ENCODE measurements at regions not wholly inside any gene's neighbourhood (a gene's known extent, or its start where the extent isn't known, plus 50 kb on each side); places are given as distances from the start of the nearest gene placed in this dataset.

GRCh38 chr10:128306966-128307365 lies 180.7 kb upstream of the MKI67 start:
- intact Hi-C loops (cut with DNase I), result no loop called here
- 84 to 92% (median 85%) methylated on average over 2 of the region's 2 CpGs for WGBS, 3 donors
- DNase-seq, result no peak
- TF ChIP-seq POLR2A (IDR thresholded peaks at IDR 0.05) (no peak), CTCF (IDR thresholded peaks at IDR 0.05) (no peak), EP300 (IDR thresholded peaks at IDR 0.05) (no peak)
- H3K9me3 ChIP-seq, result no peaks in the 10 kb centered on the region
- H3K4me3 ChIP-seq, result no peak overlapping the region
- no peak overlapping the region for H3K27ac ChIP-seq
- no peaks in the 10 kb centered on the region for H3K4me1 ChIP-seq (ENCODE audit: insufficient read depth)
- no peaks in the 10 kb centered on the region for H3K27me3 ChIP-seq
- H3K36me3 ChIP-seq, result no peaks in the 10 kb centered on the region

DNA sequence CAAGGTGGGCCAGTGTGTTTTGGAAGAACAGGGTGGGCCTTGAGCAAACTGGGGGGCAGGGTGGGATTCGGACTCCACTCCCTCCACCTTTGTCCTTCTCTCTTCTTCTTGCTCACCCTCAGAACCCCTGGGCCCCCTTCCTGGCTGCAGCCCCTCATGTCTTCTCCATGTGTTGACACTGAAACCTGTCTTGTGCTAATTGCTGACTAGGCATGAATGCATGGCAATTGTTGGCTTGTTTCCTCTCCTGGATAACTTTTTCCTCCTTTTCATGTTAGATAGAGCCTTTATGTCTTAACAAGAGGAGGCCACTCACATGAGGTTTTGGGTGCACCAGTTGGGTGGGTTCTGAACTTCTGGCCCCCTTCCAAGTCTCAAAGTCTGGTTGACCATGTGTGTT lies 181.6 kb upstream of the MKI67 start:
- Histone ChIP-seq H3K4me1 (ENCODE audit: insufficient read depth) (no peaks in the 10 kb centered on the region), H3K36me3 (no peaks in the 10 kb centered on the region), H3K4me3 (no peak overlapping the region), H3K9me3 (no peaks in the 10 kb centered on the region), H3K27me3 (no peaks in the 10 kb centered on the region), H3K27ac (no peak overlapping the region)
- TF ChIP-seq POLR2A (IDR thresholded peaks at IDR 0.05) (no peak), EP300 (IDR thresholded peaks at IDR 0.05) (no peak), CTCF (IDR thresholded peaks at IDR 0.05) (no peak)
- no peak for DNase-seq
- intact Hi-C loops (cut with DNase I), result no loop called here
- WGBS, 3 donors, result 81 to 92% (median 83%) methylated on average over 1 of the region's 1 CpG

DNA sequence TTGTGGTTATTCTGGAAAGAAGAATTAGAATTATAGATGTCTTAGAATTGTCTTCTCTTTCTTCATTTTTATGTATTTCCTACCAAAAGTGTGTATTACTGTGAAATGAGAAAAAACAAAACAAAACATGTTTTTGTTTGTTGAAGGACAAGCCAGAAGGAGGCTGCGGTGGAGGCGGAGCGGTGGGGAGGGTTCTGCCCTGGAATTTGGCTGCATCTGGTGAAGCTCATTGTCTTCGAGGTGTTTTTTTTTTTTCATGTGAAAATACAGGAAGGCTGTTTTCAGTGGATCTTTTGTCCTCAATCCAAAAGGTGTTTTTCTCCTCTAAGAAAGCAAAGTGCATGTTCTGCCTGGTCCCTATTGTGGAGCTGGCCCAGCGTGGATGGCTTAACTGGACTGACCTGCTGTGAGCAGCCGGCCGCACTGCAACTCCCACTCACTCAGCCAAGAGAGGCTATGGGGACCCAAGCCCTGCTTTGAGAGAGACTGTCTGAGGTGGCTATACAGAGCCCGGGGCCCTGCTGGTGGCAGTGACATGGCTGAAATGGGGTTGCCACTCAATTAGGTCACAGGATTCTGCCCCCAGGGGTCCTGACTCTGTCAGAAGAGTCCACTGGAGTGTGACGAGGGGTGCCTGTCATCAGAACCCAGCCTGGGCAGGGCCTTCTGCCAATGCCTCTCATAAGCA lies 184.9 kb upstream of the MKI67 start:
- DNase-seq, result no peak
- 14 to 31% (median 15%) methylated on average over 9 of the region's 9 CpGs for WGBS, 3 donors
- TF ChIP-seq POLR2A (IDR thresholded peaks at IDR 0.05) (no peak), EP300 (IDR thresholded peaks at IDR 0.05) (no peak), CTCF (IDR thresholded peaks at IDR 0.05) (no peak)
- Histone ChIP-seq H3K4me1 (ENCODE audit: insufficient read depth) (no peaks in the 10 kb centered on the region), H3K36me3 (no peaks in the 10 kb centered on the region), H3K27me3 (no peaks in the 10 kb centered on the region), H3K4me3 (no peak overlapping the region), H3K27ac (no peak overlapping the region), H3K9me3 (no peaks in the 10 kb centered on the region)
- intact Hi-C loops (cut with DNase I), result no loop called here

DNA sequence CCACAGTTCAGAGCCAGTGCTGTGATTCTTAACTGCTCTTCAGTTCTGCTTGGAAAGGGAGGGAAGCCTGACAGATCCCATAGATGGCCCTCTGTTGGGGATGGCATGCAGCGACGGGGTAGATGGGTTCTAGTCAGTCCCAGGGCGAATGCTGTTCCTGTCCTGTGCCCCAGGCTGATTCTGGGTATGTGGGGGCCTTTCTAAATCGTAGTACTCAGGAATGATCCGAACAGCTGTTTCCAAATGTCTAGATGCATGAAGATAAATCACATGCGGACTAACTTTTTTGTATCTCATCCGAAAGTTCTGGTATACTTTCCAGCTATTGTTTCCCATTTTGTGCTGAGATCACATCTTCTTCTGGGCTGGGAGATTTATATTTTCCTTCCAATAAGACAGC lies 186.0 kb upstream of the MKI67 start:
- no peak overlapping the region for H3K27ac ChIP-seq
- H3K4me3 ChIP-seq, result no peak overlapping the region
- TF ChIP-seq EP300 (IDR thresholded peaks at IDR 0.05) (no peak), CTCF (IDR thresholded peaks at IDR 0.05) (no peak), POLR2A (IDR thresholded peaks at IDR 0.05) (no peak)
- no peaks in the 10 kb centered on the region for H3K9me3 ChIP-seq
- H3K27me3 ChIP-seq, result no peaks in the 10 kb centered on the region
- H3K36me3 ChIP-seq, result no peaks in the 10 kb centered on the region
- H3K4me1 ChIP-seq (ENCODE audit: insufficient read depth), result no peaks in the 10 kb centered on the region
- DNase-seq, result no peak
- 76 to 86% (median 80%) methylated on average over 7 of the region's 7 CpGs for WGBS, 3 donors
- intact Hi-C loops (cut with DNase I), result no loop called here

Measured in ovary (tissue), 7 donors.